Stomach (tissue), 8 donors: ENCODE measurements at regions not wholly inside any gene's neighbourhood (a gene's known extent, or its start where the extent isn't known, plus 50 kb on each side); places are given as distances from the start of the nearest gene placed in this dataset.

Source experiments
- DNase-seq, 2 donors: peaks; one replicate each; pipeline versions ENCODE4 v3.0.0 to v3.0.0-alpha.2; 2013 to 2019
- H3K27ac ChIP-seq, 5 donors: fragments of 200-600 bp in 4 of 5; sonication (generic) in 4 of 5; one replicate each; pipeline ENCODE4 v1.5.1; 2013 to 2019; ENCODE audit warnings: mild to moderate bottlenecking in 1 of 5, moderate library complexity in 1 of 5
- H3K27me3 ChIP-seq, 3 donors: fragments of 200-600 bp; sonication (generic); one replicate each; pipeline ENCODE4 v1.5.1; 2017 to 2019; ENCODE audit warnings: mixed run types in 1 of 3
- H3K36me3 ChIP-seq, 4 donors: fragments of 200-600 bp; sonication (generic); 1 replicate in 3 of 4; 2 replicates in 1 of 4; pipeline ENCODE4 v1.5.1; 2016 to 2019
- H3K4me1 ChIP-seq, 4 donors: fragments of 200-600 bp; sonication (generic); one replicate each; pipeline ENCODE4 v1.5.1; 2016 to 2019
- H3K4me3 ChIP-seq, 4 donors: fragments of 200-600 bp; sonication (generic) in 3 of 4; one replicate each; pipeline ENCODE4 v1.5.1; 2016 to 2019; ENCODE audit warnings: mild to moderate bottlenecking in 1 of 4
- H3K9me3 ChIP-seq, 4 donors: fragments of 200-600 bp; sonication (generic); one replicate each; pipeline ENCODE4 v1.5.1; 2016 to 2019
- EP300 ChIP-seq: sonication (generic); formaldehyde crosslinking; IDR thresholded peaks from one replicate; pipeline ENCODE4 v1.6.1; 2017; ENCODE audit warnings: antibody characterized with exemption
- POLR2A ChIP-seq, 4 donors: fragments of 450-650 bp; IDR thresholded peaks; one replicate each; pipeline ENCODE4 v1.6.1; 2016; ENCODE audit warnings: antibody characterized with exemption in 4 of 4, control low read depth in 2 of 4, mild to moderate bottlenecking in 1 of 4, moderate library complexity in 1 of 4
- POLR2AphosphoS5 ChIP-seq, 3 donors: sonication (generic); formaldehyde crosslinking; IDR thresholded peaks; one replicate each; pipeline ENCODE4 v1.6.1; 2016; ENCODE audit warnings: antibody characterized with exemption in 3 of 3
- WGBS, 5 donors: extraction: QIAGEN DNeasy Blood & Tissue Kit in 3 of 5; methylation state at CpG; one replicate each; pipeline versions ENCODE4 v1.1.5 to v1.1.7; 2013 to 2018; 5-methylcytosine and 5-hydroxymethylcytosine counted together
- intact Hi-C: fragments of 100-400 bp; cut with DNase I; formaldehyde crosslinking; loops from one replicate; pipeline ENCODE4 v1.15.1; 2023; ENCODE audit warnings: low total_unique reads
- TF ChIP-seq, protein P1 (sequence below), 7 experiments: fragments of 450-650 bp in 4 of 7; fragments of 200-600 bp in 3 of 7; sonication (generic) in 3 of 7; IDR thresholded peaks; one replicate each; pipeline ENCODE4 v1.5.1; 2016 to 2019; ENCODE audit warnings: antibody characterized with exemption in 7 of 7, control low read depth in 2 of 7, mild to moderate bottlenecking in 1 of 7
- donor health status: healthy with polysubstance abuse.
- donor health status: Bipolar disorder and iron deficiency.
- donor health status: healthy.

DNA sequence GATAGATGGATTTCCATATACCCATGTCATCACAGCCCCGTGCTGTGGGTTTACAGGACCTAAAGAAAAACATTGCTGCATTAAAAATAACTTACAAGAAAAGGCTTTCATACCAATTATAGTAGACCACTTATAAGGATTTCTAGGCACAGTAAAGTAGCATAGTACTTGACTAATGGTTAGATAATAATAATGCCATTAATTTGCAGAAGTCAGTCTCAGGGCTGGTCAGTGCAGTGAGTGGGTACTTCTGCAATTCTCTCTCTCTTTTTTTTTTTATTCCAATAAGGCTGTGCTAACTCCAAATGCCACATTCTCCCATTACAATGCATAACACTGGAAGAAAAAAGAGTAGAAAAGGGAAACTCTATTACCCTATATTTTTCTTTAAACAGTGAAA lies 73.1 kb upstream of the TMPRSS15 start:
- TF ChIP-seq POLR2AphosphoS5 (IDR thresholded peaks at IDR 0.05): no peak
- TF ChIP-seq, protein P1, sequence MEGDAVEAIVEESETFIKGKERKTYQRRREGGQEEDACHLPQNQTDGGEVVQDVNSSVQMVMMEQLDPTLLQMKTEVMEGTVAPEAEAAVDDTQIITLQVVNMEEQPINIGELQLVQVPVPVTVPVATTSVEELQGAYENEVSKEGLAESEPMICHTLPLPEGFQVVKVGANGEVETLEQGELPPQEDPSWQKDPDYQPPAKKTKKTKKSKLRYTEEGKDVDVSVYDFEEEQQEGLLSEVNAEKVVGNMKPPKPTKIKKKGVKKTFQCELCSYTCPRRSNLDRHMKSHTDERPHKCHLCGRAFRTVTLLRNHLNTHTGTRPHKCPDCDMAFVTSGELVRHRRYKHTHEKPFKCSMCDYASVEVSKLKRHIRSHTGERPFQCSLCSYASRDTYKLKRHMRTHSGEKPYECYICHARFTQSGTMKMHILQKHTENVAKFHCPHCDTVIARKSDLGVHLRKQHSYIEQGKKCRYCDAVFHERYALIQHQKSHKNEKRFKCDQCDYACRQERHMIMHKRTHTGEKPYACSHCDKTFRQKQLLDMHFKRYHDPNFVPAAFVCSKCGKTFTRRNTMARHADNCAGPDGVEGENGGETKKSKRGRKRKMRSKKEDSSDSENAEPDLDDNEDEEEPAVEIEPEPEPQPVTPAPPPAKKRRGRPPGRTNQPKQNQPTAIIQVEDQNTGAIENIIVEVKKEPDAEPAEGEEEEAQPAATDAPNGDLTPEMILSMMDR (IDR thresholded peaks at IDR 0.05): no peak
- TF ChIP-seq POLR2A (IDR thresholded peaks at IDR 0.05): no peak
- TF ChIP-seq EP300: no peak
- Histone ChIP-seq H3K4me3 (no peak overlapping the region), H3K27me3 (no peaks in the 10 kb centered on the region), H3K27ac (no peak overlapping the region), H3K4me1 (no peaks in the 10 kb centered on the region), H3K9me3 (no peaks in the 10 kb centered on the region), H3K36me3 (no peaks in the 10 kb centered on the region)
- intact Hi-C loops: no loop called here
- no peak for DNase-seq
- WGBS, 5 donors: 63 to 90% (median 74%) methylated on average over 1 of the region's 1 CpG

DNA sequence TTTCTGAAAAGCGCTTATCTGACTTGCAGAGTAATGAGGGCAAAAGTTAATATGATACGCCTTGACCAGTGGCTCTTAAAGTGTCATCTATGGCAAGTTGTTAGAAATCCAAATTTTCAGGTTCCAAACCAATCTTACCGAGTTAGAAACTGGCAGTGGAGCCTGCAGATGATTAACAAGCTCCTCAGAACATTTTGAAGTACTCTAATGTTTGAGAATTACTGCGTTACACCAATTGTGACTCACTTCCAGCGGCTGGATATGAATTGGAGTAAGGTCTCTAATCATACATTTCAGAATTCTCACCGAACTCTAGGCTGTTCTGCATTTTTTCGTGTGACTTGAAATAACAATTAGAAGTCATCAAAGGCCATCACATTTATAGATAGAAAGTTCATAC lies 73.5 kb upstream of the TMPRSS15 start:
- H3K9me3 ChIP-seq: no peaks in the 10 kb centered on the region
- 37 to 53% (median 50%) methylated on average over 7 of the region's 7 CpGs for WGBS, 5 donors
- H3K27me3 ChIP-seq: no peaks in the 10 kb centered on the region
- intact Hi-C loops: no loop called here
- H3K36me3 ChIP-seq: no peaks in the 10 kb centered on the region
- no peak overlapping the region for H3K4me3 ChIP-seq
- TF ChIP-seq POLR2AphosphoS5 (IDR thresholded peaks at IDR 0.05): no peak
- TF ChIP-seq, protein P1 (IDR thresholded peaks at IDR 0.05): no peak
- TF ChIP-seq POLR2A (IDR thresholded peaks at IDR 0.05): no peak
- no peaks in the 10 kb centered on the region for H3K4me1 ChIP-seq
- no peak for DNase-seq
- H3K27ac ChIP-seq: no peak overlapping the region

DNA sequence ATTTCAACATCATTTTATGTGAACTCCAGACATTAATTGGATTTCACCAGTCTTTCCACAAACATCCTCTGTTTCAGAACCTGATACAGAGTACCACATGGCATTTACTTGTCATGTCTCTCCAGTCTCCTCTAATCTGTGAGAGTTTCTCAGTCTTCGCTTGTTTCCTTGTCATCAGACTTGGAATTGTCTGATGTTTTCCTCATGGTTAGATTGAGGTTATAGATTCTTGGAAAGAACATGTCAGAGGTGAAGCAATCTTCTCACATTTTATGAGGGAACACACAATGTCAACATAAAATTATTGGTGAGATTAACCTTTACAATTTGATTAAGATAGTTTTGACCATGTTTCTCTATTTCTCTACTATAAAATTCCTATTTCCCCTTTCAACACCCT lies 74.9 kb upstream of the TMPRSS15 start:
- no peak for DNase-seq
- H3K4me1 ChIP-seq: no peaks in the 10 kb centered on the region
- no peak overlapping the region for H3K27ac ChIP-seq
- TF ChIP-seq POLR2A (IDR thresholded peaks at IDR 0.05) (no peak), EP300 (no peak), POLR2AphosphoS5 (IDR thresholded peaks at IDR 0.05) (no peak)
- TF ChIP-seq, protein P1 (IDR thresholded peaks at IDR 0.05): no peak
- no peak overlapping the region for H3K4me3 ChIP-seq
- H3K9me3 ChIP-seq: no peaks in the 10 kb centered on the region
- intact Hi-C loops: no loop called here
- 0 to 93% (median 39%) methylated on average over 1 of the region's 1 CpG; no CpG with 5 or more reads in 1 of the 5 donors for WGBS, 5 donors
- H3K36me3 ChIP-seq: no peaks in the 10 kb centered on the region
- H3K27me3 ChIP-seq: no peaks in the 10 kb centered on the region

DNA sequence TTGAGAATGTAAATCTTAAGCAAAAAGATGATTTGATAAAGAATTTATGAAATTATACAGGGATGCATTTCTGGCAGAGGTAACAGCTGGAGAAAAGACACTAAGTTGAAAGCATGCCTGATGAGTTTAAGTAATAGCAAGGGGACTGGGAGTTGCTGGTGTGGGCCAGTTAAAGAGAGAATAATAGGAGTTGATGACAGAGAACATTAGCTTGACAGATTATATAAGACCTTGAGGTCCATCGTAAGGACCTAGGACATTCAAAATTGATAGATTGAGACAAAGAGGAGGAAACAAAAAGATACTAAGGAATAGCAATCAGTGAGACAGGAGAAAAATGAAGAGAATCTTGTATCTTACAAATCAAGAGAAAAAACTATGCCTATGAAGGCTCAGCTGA lies 84.7 kb upstream of the TMPRSS15 start:
- Histone ChIP-seq H3K9me3 (no peaks in the 10 kb centered on the region), H3K4me3 (no peak overlapping the region), H3K27me3 (no peaks in the 10 kb centered on the region), H3K36me3 (no peaks in the 10 kb centered on the region), H3K27ac (no peak overlapping the region), H3K4me1 (no peaks in the 10 kb centered on the region)
- no peak for TF ChIP-seq POLR2A (IDR thresholded peaks at IDR 0.05)
- TF ChIP-seq EP300: no peak
- TF ChIP-seq, protein P1 (IDR thresholded peaks at IDR 0.05): no peak
- TF ChIP-seq POLR2AphosphoS5 (IDR thresholded peaks at IDR 0.05): no peak
- no peak for DNase-seq
- intact Hi-C loops: no loop called here
- 69 to 83% (median 77%) methylated on average over 1 of the region's 1 CpG for WGBS, 5 donors
